ENCODE measurements at regions not wholly inside any gene's neighbourhood (a gene's known extent, or its start where the extent isn't known, plus 50 kb on each side); places are given as distances from the start of the nearest gene placed in this dataset.
"Not testable (repeated sequence)": the region's sequence is repeated elsewhere in the genome, so short reads cannot be mapped to it uniquely, and the experiment has no call there.

- not testable (repeated sequence) for DNase-seq
Measured at GRCh38 chr2:152273732-152274260, 61.2 kb upstream of the FMNL2 start.

DNA sequence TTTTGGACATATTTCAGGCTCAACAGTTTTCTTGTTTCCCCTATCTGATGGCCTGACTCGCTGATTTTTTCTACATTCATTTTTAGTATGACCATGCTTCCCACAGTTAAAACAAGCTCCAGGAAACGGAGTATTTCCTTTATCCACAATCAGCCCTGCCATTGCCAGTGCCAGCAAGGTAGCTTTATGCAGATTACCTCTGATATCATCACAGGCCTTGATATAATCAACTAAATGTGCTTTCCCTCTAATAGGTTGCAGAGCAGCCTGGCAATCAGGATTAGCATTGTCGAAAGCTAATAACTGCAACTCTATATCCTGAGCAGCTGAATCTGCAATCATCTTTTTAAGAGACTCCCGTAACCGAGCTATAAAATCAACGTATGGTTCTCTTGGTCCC lies 57.1 kb upstream of the FMNL2 start:
- DNase-seq, result not testable (repeated sequence)

GRCh38 chr2:152278526-152278925 lies 56.4 kb upstream of the FMNL2 start:
- no peak for DNase-seq

- DNase-seq, result not testable (repeated sequence)
Measured at GRCh38 chr2:152279367-152279766, 55.6 kb upstream of the FMNL2 start.

DNA sequence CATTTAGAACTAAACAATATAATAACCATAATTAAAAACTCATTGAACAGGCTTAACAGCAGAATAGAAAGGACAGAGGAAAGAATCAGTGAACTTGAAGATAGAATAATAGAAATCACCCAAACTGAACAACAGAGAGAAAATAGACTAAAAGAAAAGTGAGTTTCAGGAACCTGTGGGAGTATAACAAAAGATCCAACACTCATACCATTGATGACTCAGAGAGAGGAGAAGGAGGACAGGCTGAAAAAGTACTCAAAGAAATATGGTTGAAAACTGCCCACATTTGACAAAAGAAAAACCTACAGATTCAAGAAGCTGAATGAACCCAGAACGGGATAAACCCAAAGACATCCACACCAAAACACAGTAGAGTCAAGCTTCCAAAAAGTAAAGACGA lies 54.2 kb upstream of the FMNL2 start:
- no peak for DNase-seq

GRCh38 chr2:152283392-152283791 lies 51.6 kb upstream of the FMNL2 start:
- DNase-seq, result no peak

DNA sequence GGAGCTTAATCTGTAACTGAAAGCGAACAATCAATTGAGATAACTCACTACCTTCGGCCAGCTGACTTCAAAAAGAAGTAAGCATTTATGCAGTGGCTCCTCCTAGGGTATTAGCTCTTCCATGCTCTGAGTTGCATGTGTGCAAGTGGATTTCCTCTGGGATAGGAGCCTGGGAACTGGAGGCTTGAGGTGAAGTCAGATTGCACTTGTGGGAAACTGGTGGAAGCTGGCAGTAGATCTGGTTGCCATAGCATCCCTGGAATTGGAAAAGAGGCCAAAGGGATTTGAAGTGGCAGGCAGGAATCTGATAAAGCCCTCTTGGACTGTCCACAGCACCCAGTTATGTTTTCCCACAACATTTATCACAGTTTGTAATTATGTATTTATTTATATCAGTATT lies 50.6 kb upstream of the FMNL2 start:
- DNase-seq, result no peak
